HEK293T (cell line): ENCODE measurements at regions not wholly inside any gene's neighbourhood (a gene's known extent, or its start where the extent isn't known, plus 50 kb on each side); places are given as distances from the start of the nearest gene placed in this dataset.

Experiments used
- BHLHE40 ChIP-seq: fragments of 450-650 bp; IDR thresholded peaks from 2 replicates; pipeline ENCODE4 v1.6.1; 2016; ENCODE audit warnings: mild to moderate bottlenecking, moderate library complexity, borderline replicate concordance
- ELF4 ChIP-seq: fragments of 450-650 bp; IDR thresholded peaks from 2 replicates; pipeline ENCODE4 v1.6.1; 2017; ENCODE audit warnings: antibody characterized with exemption
- FOXK2 ChIP-seq: fragments of 450-650 bp; IDR thresholded peaks from 2 replicates; pipeline ENCODE4 v1.6.1; 2016; ENCODE audit warnings: mild to moderate bottlenecking
- FOXM1 ChIP-seq: fragments of 450-650 bp; IDR thresholded peaks from 2 replicates; pipeline ENCODE4 v1.6.1; 2017; ENCODE audit warnings: mild to moderate bottlenecking, borderline replicate concordance
- ZNF384 ChIP-seq: fragments of 450-650 bp; IDR thresholded peaks from 2 replicates; pipeline ENCODE4 v1.6.1; 2016

GRCh38 chr22:47853750-47854149 lies 1091.3 kb downstream of the TBC1D22A start:
- TF ChIP-seq ZNF384: no peak
- TF ChIP-seq ELF4: no peak
- no peak for TF ChIP-seq FOXM1
- TF ChIP-seq BHLHE40: no peak
- TF ChIP-seq FOXK2: no peak
